Stomach (tissue), 4 donors: ENCODE measurements at regions not wholly inside any gene's neighbourhood (a gene's known extent, or its start where the extent isn't known, plus 50 kb on each side); places are given as distances from the start of the nearest gene placed in this dataset.

Experiments used
- CTCF ChIP-seq, 7 experiments: fragments of 450-650 bp in 4 of 7; fragments of 200-600 bp in 3 of 7; sonication (generic) in 3 of 7; IDR thresholded peaks; one replicate each; pipeline ENCODE4 v1.5.1; 2016 to 2019; ENCODE audit warnings: antibody characterized with exemption in 7 of 7, control low read depth in 2 of 7, mild to moderate bottlenecking in 1 of 7
- EP300 ChIP-seq: sonication (generic); formaldehyde crosslinking; IDR thresholded peaks from one replicate; pipeline ENCODE4 v1.6.1; 2017; ENCODE audit warnings: antibody characterized with exemption
- POLR2AphosphoS5 ChIP-seq, 3 donors: sonication (generic); formaldehyde crosslinking; IDR thresholded peaks; one replicate each; pipeline ENCODE4 v1.6.1; 2016; ENCODE audit warnings: antibody characterized with exemption in 3 of 3

- TF ChIP-seq CTCF (IDR thresholded peaks at IDR 0.05) (no peak), EP300 (no peak), POLR2AphosphoS5 (IDR thresholded peaks at IDR 0.05) (no peak)
Measured at GRCh38 chr2:2831633-2832032, 500.6 kb upstream of the MYT1L start.
